ENCODE measurements at regions not wholly inside any gene's neighbourhood (a gene's known extent, or its start where the extent isn't known, plus 50 kb on each side); places are given as distances from the start of the nearest gene placed in this dataset.
"Not testable (repeated sequence)": the region's sequence is repeated elsewhere in the genome, so short reads cannot be mapped to it uniquely, and the experiment has no call there.

GRCh38 chr3:139127101-139127500, 82.4 kb upstream of the PRR23C start (continued):
- TF ChIP-seq AFF4 (CRISPR knock-in tag; IDR thresholded peaks at IDR 0.05; ENCODE audit: borderline replicate concordance) (no peak), ESRRA (CRISPR knock-in tag; IDR thresholded peaks at IDR 0.05; ENCODE audit: borderline replicate concordance) (no peak)

- H3K4me3 Mint-ChIP-seq; DNase-seq (ENCODE audit: low spot score); H3K27me3 Mint-ChIP-seq (ENCODE audit: low read depth); H3K36me3 Mint-ChIP-seq; H3K9me3 Mint-ChIP-seq; H3K4me1 Mint-ChIP-seq; POLR2A ChIA-PET; ATAC-seq; H3K27ac Mint-ChIP-seq: not testable (repeated sequence)
- CTCF ChIA-PET = interaction anchor here (0.7 to 1.5 kb wide), 3 partner anchors 9 to 201 kb away, joined by 4 to 5 read pairs (median 5); no protein-coding TSS in a partner anchor
Measured at GRCh38 chr3:139127629-139128028, 82.9 kb upstream of the PRR23C start.

- no peaks in the 10 kb centered on the region for H3K9me3 Mint-ChIP-seq
- CTCF ChIA-PET = no interaction called here
- POLR2A ChIA-PET = no interaction called here
Measured at GRCh38 chr3:139128803-139129202, 84.1 kb upstream of the PRR23C start.

GRCh38 chr3:139129892-139130291, 85.2 kb upstream of the PRR23C start:
- H3K36me3 Mint-ChIP-seq = no peaks in the 10 kb centered on the region
- no peak overlapping the region for H3K27ac Mint-ChIP-seq
- DNase-seq (ENCODE audit: low spot score) = no peak
- no peak overlapping the region for H3K4me3 Mint-ChIP-seq
- no peak for ATAC-seq
- no peaks in the 10 kb centered on the region for H3K9me3 Mint-ChIP-seq
- peaks cover 4% of the 10 kb centered on the region; the same call in 1 of the 2 replicates for H3K27me3 Mint-ChIP-seq (ENCODE audit: low read depth)
- CTCF ChIA-PET = interaction anchor here (0.8 to 1.1 kb wide), 2 partner anchors 8 to 18 kb away, joined by 3 to 5 read pairs; no protein-coding TSS in a partner anchor
- no peaks in the 10 kb centered on the region for H3K4me1 Mint-ChIP-seq
- POLR2A ChIA-PET = no interaction called here
- TF ChIP-seq E2F4 (CRISPR knock-in tag; IDR thresholded peaks at IDR 0.05; ENCODE audit: borderline replicate concordance, low read depth) = no peak
- no peak for TF ChIP-seq ATF3 (CRISPR knock-in tag; conservative IDR thresholded peaks at IDR 0.05)
- TF ChIP-seq FOXP1 (CRISPR knock-in tag; IDR thresholded peaks at IDR 0.05; ENCODE audit: borderline replicate concordance) = no peak
- no peak for TF ChIP-seq TP53 (CRISPR knock-in tag; IDR thresholded peaks at IDR 0.05)
- TF ChIP-seq ZNF232 (CRISPR knock-in tag; IDR thresholded peaks at IDR 0.05) = no peak
- no peak for TF ChIP-seq TEAD4 (CRISPR knock-in tag; IDR thresholded peaks at IDR 0.05)
- no peak for TF ChIP-seq SP1 (CRISPR knock-in tag; conservative IDR thresholded peaks at IDR 0.05)
- TF ChIP-seq FOXJ3 (CRISPR knock-in tag; IDR thresholded peaks at IDR 0.05; ENCODE audit: borderline replicate concordance) = no peak
- TF ChIP-seq ZBTB21 (CRISPR knock-in tag; IDR thresholded peaks at IDR 0.05; ENCODE audit: borderline replicate concordance) = no peak
- TF ChIP-seq JUN (CRISPR knock-in tag; IDR thresholded peaks at IDR 0.05) = no peak
- no peak for TF ChIP-seq TCF7 (CRISPR knock-in tag; IDR thresholded peaks at IDR 0.05; ENCODE audit: low read depth)
- no peak for TF ChIP-seq CREM (CRISPR knock-in tag; IDR thresholded peaks at IDR 0.05)
- no peak for TF ChIP-seq GTF2I (CRISPR knock-in tag; conservative IDR thresholded peaks at IDR 0.05)
- TF ChIP-seq ELF4 (CRISPR knock-in tag; IDR thresholded peaks at IDR 0.05; ENCODE audit: low read depth) = no peak

More at GRCh38 chr3:139128803-139129202, 84.1 kb upstream of the PRR23C start:
- H3K4me3 Mint-ChIP-seq = no peak overlapping the region
- H3K36me3 Mint-ChIP-seq = no peaks in the 10 kb centered on the region
- ATAC-seq (no peak), DNase-seq (ENCODE audit: low spot score) (no peak)
- TF ChIP-seq NR3C1 (CRISPR knock-in tag; conservative IDR thresholded peaks at IDR 0.05; ENCODE audit: low read depth) (no peak), E2F5 (CRISPR knock-in tag; IDR thresholded peaks at IDR 0.05) (no peak), ZSCAN18 (CRISPR knock-in tag; IDR thresholded peaks at IDR 0.05) (no peak)
- peaks cover 4% of the 10 kb centered on the region; the same call in 1 of the 2 replicates for H3K27me3 Mint-ChIP-seq (ENCODE audit: low read depth)
- no peak overlapping the region for H3K27ac Mint-ChIP-seq
- H3K4me1 Mint-ChIP-seq = peaks cover 1% of the 10 kb centered on the region; the same call in 1 of the 2 replicates

Measured in WTC11 (cell line).